NB4 (cell line): ENCODE measurements at regions not wholly inside any gene's neighbourhood (a gene's known extent, or its start where the extent isn't known, plus 50 kb on each side); places are given as distances from the start of the nearest gene placed in this dataset.

ENCODE experiments used
- MYC ChIP-seq: IDR thresholded peaks from 2 replicates; pipeline ENCODE4 v1.6.1; 2011; ENCODE audit warnings: low read depth, low read length
- POLR2A ChIP-seq: IDR thresholded peaks from 2 replicates; pipeline ENCODE4 v1.6.1; 2011; ENCODE audit warnings: mild to moderate bottlenecking; ENCODE audit not compliant: insufficient read length; ENCODE audit errors: extremely low read depth
- TF ChIP-seq, protein P1 (sequence below): IDR thresholded peaks from one replicate; pipeline ENCODE4 v1.5.1; 2012; ENCODE audit warnings: low read depth, low read length

DNA sequence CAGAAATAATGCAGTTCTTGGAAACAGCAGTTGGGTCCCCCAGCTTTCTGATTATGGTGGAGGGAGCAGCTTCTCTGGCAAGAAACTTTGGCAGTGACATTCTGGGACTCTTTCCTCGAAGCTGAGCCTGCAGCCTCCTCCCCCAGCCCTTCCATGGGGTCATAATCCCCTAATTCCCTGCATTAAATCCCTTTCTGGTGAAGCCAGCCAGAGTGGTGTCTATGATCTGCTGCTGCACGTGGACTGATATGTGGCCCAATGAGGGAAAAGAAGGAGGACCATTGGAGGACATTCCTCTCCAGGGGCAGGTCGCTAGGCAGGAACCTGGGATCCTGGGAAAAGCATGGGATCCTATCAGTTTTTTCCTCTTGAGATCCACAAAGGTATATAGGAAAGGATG is 470.5 kb downstream of the RPS24 start:
- TF ChIP-seq, protein P1, sequence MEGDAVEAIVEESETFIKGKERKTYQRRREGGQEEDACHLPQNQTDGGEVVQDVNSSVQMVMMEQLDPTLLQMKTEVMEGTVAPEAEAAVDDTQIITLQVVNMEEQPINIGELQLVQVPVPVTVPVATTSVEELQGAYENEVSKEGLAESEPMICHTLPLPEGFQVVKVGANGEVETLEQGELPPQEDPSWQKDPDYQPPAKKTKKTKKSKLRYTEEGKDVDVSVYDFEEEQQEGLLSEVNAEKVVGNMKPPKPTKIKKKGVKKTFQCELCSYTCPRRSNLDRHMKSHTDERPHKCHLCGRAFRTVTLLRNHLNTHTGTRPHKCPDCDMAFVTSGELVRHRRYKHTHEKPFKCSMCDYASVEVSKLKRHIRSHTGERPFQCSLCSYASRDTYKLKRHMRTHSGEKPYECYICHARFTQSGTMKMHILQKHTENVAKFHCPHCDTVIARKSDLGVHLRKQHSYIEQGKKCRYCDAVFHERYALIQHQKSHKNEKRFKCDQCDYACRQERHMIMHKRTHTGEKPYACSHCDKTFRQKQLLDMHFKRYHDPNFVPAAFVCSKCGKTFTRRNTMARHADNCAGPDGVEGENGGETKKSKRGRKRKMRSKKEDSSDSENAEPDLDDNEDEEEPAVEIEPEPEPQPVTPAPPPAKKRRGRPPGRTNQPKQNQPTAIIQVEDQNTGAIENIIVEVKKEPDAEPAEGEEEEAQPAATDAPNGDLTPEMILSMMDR, result no peak
- TF ChIP-seq MYC (no peak), POLR2A (no peak)
